ENCODE measurements at regions not wholly inside any gene's neighbourhood (a gene's known extent, or its start where the extent isn't known, plus 50 kb on each side); places are given as distances from the start of the nearest gene placed in this dataset.

GRCh38 chr10:128734161-128734560, 607.9 kb upstream of the MKI67 start:
- no peak for TF ChIP-seq SPI1 (IDR thresholded peaks at IDR 0.05; ENCODE audit: low read depth, low read length)
- TF ChIP-seq TAF1 (IDR thresholded peaks at IDR 0.05; ENCODE audit: low read depth, low read length), result no peak
- TF ChIP-seq POU2F2 (IDR thresholded peaks at IDR 0.05; ENCODE audit: low read depth, low read length), result no peak
- no peak for TF ChIP-seq POLR2A (IDR thresholded peaks at IDR 0.05; ENCODE audit: low read depth, low read length)
- TF ChIP-seq POLR2AphosphoS5 (IDR thresholded peaks at IDR 0.05; ENCODE audit: low read depth, low read length), result no peak
- no peak for TF ChIP-seq PAX5 (IDR thresholded peaks at IDR 0.05; ENCODE audit: insufficient read depth, low read length, severe bottlenecking)
- DNase-seq (ENCODE audit: insufficient read length, low spot score) (no peak), FAIRE-seq (no peak)

GRCh38 chr10:128734734-128735133, 608.5 kb upstream of the MKI67 start:
- FAIRE-seq (no peak), DNase-seq (ENCODE audit: insufficient read length, low spot score) (no peak)
- TF ChIP-seq TAF1 (IDR thresholded peaks at IDR 0.05; ENCODE audit: low read depth, low read length) (no peak), PAX5 (IDR thresholded peaks at IDR 0.05; ENCODE audit: insufficient read depth, low read length, severe bottlenecking) (no peak), SPI1 (IDR thresholded peaks at IDR 0.05; ENCODE audit: low read depth, low read length) (no peak), POLR2AphosphoS5 (IDR thresholded peaks at IDR 0.05; ENCODE audit: low read depth, low read length) (no peak)

- FAIRE-seq, result no peak
- no peak for DNase-seq (ENCODE audit: insufficient read length, low spot score)
- TF ChIP-seq POU2F2 (IDR thresholded peaks at IDR 0.05; ENCODE audit: low read depth, low read length), result no peak
- no peak for TF ChIP-seq TAF1 (IDR thresholded peaks at IDR 0.05; ENCODE audit: low read depth, low read length)
- no peak for TF ChIP-seq PAX5 (IDR thresholded peaks at IDR 0.05; ENCODE audit: insufficient read depth, low read length, severe bottlenecking)
- no peak for TF ChIP-seq POLR2AphosphoS5 (IDR thresholded peaks at IDR 0.05; ENCODE audit: low read depth, low read length)
- TF ChIP-seq POLR2A (IDR thresholded peaks at IDR 0.05; ENCODE audit: low read depth, low read length), result no peak
- TF ChIP-seq SPI1 (IDR thresholded peaks at IDR 0.05; ENCODE audit: low read depth, low read length), result no peak
These were observed 609.8 kb upstream of the MKI67 start for GRCh38 chr10:128735996-128736395.

GRCh38 chr10:128738386-128738915, 612.2 kb upstream of the MKI67 start:
- DNase-seq (ENCODE audit: insufficient read length, low spot score), result no peak
- TF ChIP-seq POLR2A (IDR thresholded peaks at IDR 0.05; ENCODE audit: low read depth, low read length) (no peak), PAX5 (IDR thresholded peaks at IDR 0.05; ENCODE audit: insufficient read depth, low read length, severe bottlenecking) (no peak), POU2F2 (IDR thresholded peaks at IDR 0.05; ENCODE audit: low read depth, low read length) (no peak), POLR2AphosphoS5 (IDR thresholded peaks at IDR 0.05; ENCODE audit: low read depth, low read length) (no peak), TAF1 (IDR thresholded peaks at IDR 0.05; ENCODE audit: low read depth, low read length) (no peak), SPI1 (IDR thresholded peaks at IDR 0.05; ENCODE audit: low read depth, low read length) (no peak)
- no peak for FAIRE-seq

- no peak for TF ChIP-seq POLR2AphosphoS5 (IDR thresholded peaks at IDR 0.05; ENCODE audit: low read depth, low read length)
- TF ChIP-seq POLR2A (IDR thresholded peaks at IDR 0.05; ENCODE audit: low read depth, low read length), result no peak
- TF ChIP-seq POU2F2 (IDR thresholded peaks at IDR 0.05; ENCODE audit: low read depth, low read length), result no peak
- no peak for TF ChIP-seq SPI1 (IDR thresholded peaks at IDR 0.05; ENCODE audit: low read depth, low read length)
- no peak for TF ChIP-seq PAX5 (IDR thresholded peaks at IDR 0.05; ENCODE audit: insufficient read depth, low read length, severe bottlenecking)
- TF ChIP-seq TAF1 (IDR thresholded peaks at IDR 0.05; ENCODE audit: low read depth, low read length), result no peak
- no peak for DNase-seq (ENCODE audit: insufficient read length, low spot score)
These were observed 613.7 kb upstream of the MKI67 start for GRCh38 chr10:128739930-128740329.

GRCh38 chr10:128741180-128741579, 615.0 kb upstream of the MKI67 start:
- no peak for DNase-seq (ENCODE audit: insufficient read length, low spot score)
- no peak for FAIRE-seq
- TF ChIP-seq PAX5 (IDR thresholded peaks at IDR 0.05; ENCODE audit: insufficient read depth, low read length, severe bottlenecking) (no peak), SPI1 (IDR thresholded peaks at IDR 0.05; ENCODE audit: low read depth, low read length) (no peak), POLR2A (IDR thresholded peaks at IDR 0.05; ENCODE audit: low read depth, low read length) (no peak), POLR2AphosphoS5 (IDR thresholded peaks at IDR 0.05; ENCODE audit: low read depth, low read length) (no peak), POU2F2 (IDR thresholded peaks at IDR 0.05; ENCODE audit: low read depth, low read length) (no peak), TAF1 (IDR thresholded peaks at IDR 0.05; ENCODE audit: low read depth, low read length) (no peak)

More at GRCh38 chr10:128739930-128740329, 613.7 kb upstream of the MKI67 start:
- FAIRE-seq, result no peak

- TF ChIP-seq TAF1 (IDR thresholded peaks at IDR 0.05; ENCODE audit: low read depth, low read length) (no peak), POLR2AphosphoS5 (IDR thresholded peaks at IDR 0.05; ENCODE audit: low read depth, low read length) (no peak), POLR2A (IDR thresholded peaks at IDR 0.05; ENCODE audit: low read depth, low read length) (no peak), SPI1 (IDR thresholded peaks at IDR 0.05; ENCODE audit: low read depth, low read length) (no peak), PAX5 (IDR thresholded peaks at IDR 0.05; ENCODE audit: insufficient read depth, low read length, severe bottlenecking) (no peak), POU2F2 (IDR thresholded peaks at IDR 0.05; ENCODE audit: low read depth, low read length) (no peak)
- no peak for FAIRE-seq
- no peak for DNase-seq (ENCODE audit: insufficient read length, low spot score)
These were observed 615.5 kb upstream of the MKI67 start for GRCh38 chr10:128741680-128742079.

- TF ChIP-seq SPI1 (IDR thresholded peaks at IDR 0.05; ENCODE audit: low read depth, low read length) (no peak), PAX5 (IDR thresholded peaks at IDR 0.05; ENCODE audit: insufficient read depth, low read length, severe bottlenecking) (no peak), POLR2A (IDR thresholded peaks at IDR 0.05; ENCODE audit: low read depth, low read length) (no peak), POLR2AphosphoS5 (IDR thresholded peaks at IDR 0.05; ENCODE audit: low read depth, low read length) (no peak), POU2F2 (IDR thresholded peaks at IDR 0.05; ENCODE audit: low read depth, low read length) (no peak), TAF1 (IDR thresholded peaks at IDR 0.05; ENCODE audit: low read depth, low read length) (no peak)
- no peak for FAIRE-seq
- no peak for DNase-seq (ENCODE audit: insufficient read length, low spot score)
These were observed 617.9 kb upstream of the MKI67 start for GRCh38 chr10:128744092-128744491.

GRCh38 chr10:128744811-128745305, 618.6 kb upstream of the MKI67 start:
- DNase-seq (ENCODE audit: insufficient read length, low spot score) (no peak), FAIRE-seq (no peak)
- no peak for TF ChIP-seq POLR2A (IDR thresholded peaks at IDR 0.05; ENCODE audit: low read depth, low read length)
- no peak for TF ChIP-seq POU2F2 (IDR thresholded peaks at IDR 0.05; ENCODE audit: low read depth, low read length)
- TF ChIP-seq PAX5 (IDR thresholded peaks at IDR 0.05; ENCODE audit: insufficient read depth, low read length, severe bottlenecking), result no peak

Data from GM12891 (cell line).